AG09309 (cell line): ENCODE measurements at regions not wholly inside any gene's neighbourhood (a gene's known extent, or its start where the extent isn't known, plus 50 kb on each side); places are given as distances from the start of the nearest gene placed in this dataset.

Experiments
- DNase-seq: peaks from one replicate; pipeline ENCODE4 v3.0.0-alpha.2; 2010; ENCODE audit warnings: low read depth
- H3K4me3 ChIP-seq: 2 replicates; pipeline ENCODE4 v1.5.1; 2011; ENCODE audit warnings: mild to moderate bottlenecking, low read depth, low read length, moderate library complexity; ENCODE audit not compliant: control insufficient read depth
- TF ChIP-seq, protein P1 (sequence below): IDR thresholded peaks from 2 replicates; pipeline ENCODE4 v1.5.1; 2011; ENCODE audit warnings: mild to moderate bottlenecking, low read depth, low read length, inconsistent platforms; ENCODE audit not compliant: insufficient read depth, control insufficient read depth; ENCODE audit errors: missing control alignments

DNA sequence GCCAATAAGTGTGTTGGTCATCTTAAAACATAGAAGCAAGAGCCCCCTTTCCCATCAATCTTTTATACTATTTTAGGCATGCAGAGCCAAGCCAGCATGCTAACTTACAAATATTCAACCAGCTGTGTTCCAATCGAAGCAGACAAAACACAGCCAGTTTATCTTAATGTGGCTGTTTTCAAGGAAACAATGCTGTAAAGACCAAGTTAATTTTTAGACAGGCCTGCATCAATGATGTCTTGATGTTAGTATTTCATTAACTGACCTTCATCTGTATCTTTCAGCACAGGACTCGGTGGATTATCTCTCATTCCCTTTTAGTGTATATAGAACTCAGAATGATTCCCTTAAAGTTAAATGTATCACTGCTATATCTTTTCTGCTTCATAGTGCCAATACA is 262.0 kb upstream of the ZWINT start:
- TF ChIP-seq, protein P1, sequence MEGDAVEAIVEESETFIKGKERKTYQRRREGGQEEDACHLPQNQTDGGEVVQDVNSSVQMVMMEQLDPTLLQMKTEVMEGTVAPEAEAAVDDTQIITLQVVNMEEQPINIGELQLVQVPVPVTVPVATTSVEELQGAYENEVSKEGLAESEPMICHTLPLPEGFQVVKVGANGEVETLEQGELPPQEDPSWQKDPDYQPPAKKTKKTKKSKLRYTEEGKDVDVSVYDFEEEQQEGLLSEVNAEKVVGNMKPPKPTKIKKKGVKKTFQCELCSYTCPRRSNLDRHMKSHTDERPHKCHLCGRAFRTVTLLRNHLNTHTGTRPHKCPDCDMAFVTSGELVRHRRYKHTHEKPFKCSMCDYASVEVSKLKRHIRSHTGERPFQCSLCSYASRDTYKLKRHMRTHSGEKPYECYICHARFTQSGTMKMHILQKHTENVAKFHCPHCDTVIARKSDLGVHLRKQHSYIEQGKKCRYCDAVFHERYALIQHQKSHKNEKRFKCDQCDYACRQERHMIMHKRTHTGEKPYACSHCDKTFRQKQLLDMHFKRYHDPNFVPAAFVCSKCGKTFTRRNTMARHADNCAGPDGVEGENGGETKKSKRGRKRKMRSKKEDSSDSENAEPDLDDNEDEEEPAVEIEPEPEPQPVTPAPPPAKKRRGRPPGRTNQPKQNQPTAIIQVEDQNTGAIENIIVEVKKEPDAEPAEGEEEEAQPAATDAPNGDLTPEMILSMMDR, result no peak
- no peak for DNase-seq
- no peak overlapping the region for H3K4me3 ChIP-seq

DNA sequence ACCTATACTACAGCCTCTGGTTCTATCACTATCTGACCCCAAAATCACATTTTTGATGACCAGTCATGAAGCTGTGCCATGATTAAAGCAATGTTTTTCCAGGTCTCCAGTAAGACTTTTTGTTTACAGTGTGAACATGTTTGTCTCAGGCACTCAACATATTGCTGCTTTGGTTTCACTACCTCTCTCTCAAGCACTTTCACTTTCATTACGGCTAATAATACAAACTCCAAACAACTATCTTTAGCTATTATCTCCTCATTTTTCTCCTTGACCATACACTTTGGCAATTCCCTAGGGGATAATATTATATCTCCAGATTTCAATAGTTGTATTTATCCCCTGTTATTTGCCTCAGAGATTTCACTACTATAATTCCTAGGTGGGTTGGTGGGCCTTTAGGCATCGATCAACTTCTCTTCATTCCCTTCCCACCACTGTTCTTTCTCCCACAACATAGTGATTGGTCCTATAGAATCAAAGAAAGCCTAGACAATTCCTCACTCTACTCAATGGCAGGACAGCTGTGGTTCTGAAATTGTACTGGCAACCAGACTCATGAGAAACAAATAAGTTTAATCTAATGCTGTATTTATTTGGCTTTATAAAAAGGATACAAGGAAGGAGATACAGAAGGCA is 261.4 kb upstream of the ZWINT start:
- no peak for DNase-seq
- H3K4me3 ChIP-seq, result no peak overlapping the region
- TF ChIP-seq, protein P1, result no peak

DNA sequence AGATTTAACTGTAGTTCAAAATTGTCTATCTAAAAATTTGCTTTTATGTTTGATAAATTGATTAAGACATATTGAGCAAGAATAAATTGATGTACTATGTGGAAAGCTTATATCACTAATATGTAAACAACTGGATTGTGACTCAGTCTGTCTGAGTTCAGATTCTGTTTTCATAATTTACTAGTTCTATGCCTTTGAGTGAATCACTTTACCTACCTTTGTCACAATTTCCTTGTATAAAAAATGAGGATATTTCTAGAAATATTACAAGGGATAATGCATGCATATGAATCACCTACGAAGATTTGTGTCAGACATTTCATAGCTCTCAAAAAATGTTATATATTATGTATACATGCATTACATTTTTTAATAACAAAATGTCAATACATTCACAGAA is 245.1 kb upstream of the ZWINT start:
- no peak overlapping the region for H3K4me3 ChIP-seq
- TF ChIP-seq, protein P1, result no peak
- no peak for DNase-seq

DNA sequence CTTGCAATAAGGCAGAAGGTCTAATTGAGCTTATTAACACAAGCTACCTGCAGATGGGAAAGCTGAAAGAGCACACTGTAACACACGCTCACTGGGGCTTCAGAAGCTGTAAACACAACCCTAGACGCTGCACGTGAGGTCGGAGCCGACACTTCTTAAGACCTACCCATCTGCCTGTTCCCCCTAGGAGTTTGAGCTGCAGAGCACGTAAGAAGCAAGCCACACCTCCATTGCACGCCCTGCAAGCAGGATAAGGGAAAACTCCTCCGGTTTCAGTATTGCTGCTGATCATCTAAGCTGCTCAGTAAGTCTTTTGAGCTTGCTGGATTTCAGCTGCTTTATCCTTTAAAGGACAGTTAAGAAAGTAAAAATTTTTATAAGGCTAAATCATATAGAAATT is 244.0 kb upstream of the ZWINT start:
- no peak overlapping the region for H3K4me3 ChIP-seq
- no peak for DNase-seq
- TF ChIP-seq, protein P1, result no peak

DNA sequence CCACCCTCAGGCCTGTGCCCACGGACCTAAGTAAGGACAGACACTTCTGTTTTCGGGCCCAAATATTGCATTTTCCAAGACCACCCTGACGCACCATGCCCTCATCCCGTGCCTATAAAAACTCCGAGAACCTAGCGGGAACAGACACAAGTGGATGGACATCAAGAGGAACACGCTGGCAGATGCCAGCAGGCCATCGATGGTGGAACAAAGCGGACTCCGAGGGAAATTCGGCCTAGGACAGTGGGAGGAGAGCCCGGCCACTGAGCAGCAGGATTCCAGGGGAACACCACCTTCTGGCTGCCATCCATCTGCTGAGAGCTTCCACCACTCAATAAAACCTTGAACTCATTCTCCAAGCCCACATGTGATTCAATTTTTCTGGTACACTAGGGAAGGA is 243.6 kb upstream of the ZWINT start:
- no peak overlapping the region for H3K4me3 ChIP-seq
- TF ChIP-seq, protein P1, result no peak
- DNase-seq, result no peak

DNA sequence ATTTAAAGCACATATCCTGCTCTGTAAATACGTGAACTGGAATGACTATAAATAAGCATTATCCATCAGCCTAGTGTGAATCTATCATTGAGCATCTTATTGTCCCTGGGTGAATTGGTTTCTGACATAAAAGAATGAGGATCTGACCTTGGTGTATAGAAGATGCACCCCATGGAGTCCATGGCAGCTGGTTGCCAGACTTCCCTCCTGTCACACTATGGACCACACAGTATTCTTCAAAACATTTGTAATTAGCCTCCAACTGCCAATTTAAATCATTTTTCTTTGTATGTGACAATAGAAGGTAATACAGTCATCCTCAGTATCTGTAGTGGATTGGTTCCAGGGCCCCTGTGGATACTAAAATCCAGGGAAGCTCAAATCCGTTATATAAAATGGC is 238.1 kb upstream of the ZWINT start:
- DNase-seq, result no peak
- no peak overlapping the region for H3K4me3 ChIP-seq
- TF ChIP-seq, protein P1, result no peak

DNA sequence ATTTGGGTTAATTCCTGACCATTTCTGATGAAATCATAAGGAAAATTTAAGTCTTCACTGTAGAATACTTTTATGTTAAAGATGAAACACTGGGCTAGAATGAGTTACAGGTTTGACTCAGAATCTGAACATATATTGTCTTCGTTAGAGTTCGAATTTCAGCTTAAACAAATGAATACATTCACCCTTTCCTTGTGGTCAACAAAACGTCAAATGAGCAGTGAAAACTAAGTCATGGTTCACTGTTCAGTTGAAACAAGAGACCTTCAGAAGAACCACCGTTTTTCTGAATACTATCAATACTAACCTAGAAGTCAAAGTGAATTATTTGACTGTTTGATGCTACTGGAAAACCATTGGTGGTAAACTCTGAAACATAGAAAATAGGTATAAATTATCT is 235.2 kb upstream of the ZWINT start:
- TF ChIP-seq, protein P1, result no peak
- no peak for DNase-seq

More for the DNA sequence above, 235.2 kb upstream of the ZWINT start:
- no peak overlapping the region for H3K4me3 ChIP-seq
